K562 (cell line): ENCODE measurements at regions not wholly inside any gene's neighbourhood (a gene's known extent, or its start where the extent isn't known, plus 50 kb on each side); places are given as distances from the start of the nearest gene placed in this dataset.

Experiments used
- ATAC-seq: fragments of 200-7000 bp; cut with Tn5 transposase; 3 replicates; pipeline ENCODE4 v1.9.1; 2020; ENCODE audit warnings: moderate library complexity
- BruUV-seq: library from RNA; stranded (reverse); fragments of 400-500 nt; replicated peaks from 2 replicates; lab custom pipeline; 2021; lab: Mats Ljungman, UMichigan
- CTCF ChIA-PET: fragments of 300-600 bp; formaldehyde crosslinking; extraction: SDS; loops from one replicate; lab custom pipeline; 2021; ENCODE audit warnings: low intra/inter-chr PET ratio; lab: Yijun Ruan, JAX
- POLR2A ChIA-PET: fragments of 300-600, 350-650 bp; sonication (Branson Sonifier 250); formaldehyde crosslinking; extraction: SDS; loops from one replicate; lab custom pipeline; 2021; ENCODE audit warnings: antibody characterized with exemption, inconsistent platforms; lab: Yijun Ruan, JAX
- DNase-seq, 4 experiments: peaks; one replicate each; pipeline versions ENCODE4 v3.0.0 to v3.0.0-alpha.2; 2011 to 2018; ENCODE audit warnings: low spot score in 3 of 4, mixed read lengths in 3 of 4; ENCODE audit errors: extremely low read depth in 1 of 4
- FAIRE-seq: peaks from 2 replicates; lab custom pipeline; 2011; peaks lifted over from hg19 to GRCh38; lab: Jason Lieb, UNC
- H2AFZ ChIP-seq: 2 replicates; pipeline ENCODE4 v1.6.0; 2011; ENCODE audit warnings: low read depth, low read length, control low read depth, inconsistent platforms
- H3K27ac ChIP-seq: fragments of 200-600 bp; 3 replicates; pipeline ENCODE4 v1.8.0; 2011; ENCODE audit warnings: low read depth, mild to moderate bottlenecking, control low read depth, inconsistent platforms, low read length, moderate library complexity, mixed read lengths; ENCODE audit errors: extremely low read depth
- H3K27me3 ChIP-seq, 2 experiments: fragments of 300-600 bp in 1 of 2; 2 replicates in 1 of 2; 3 replicates in 1 of 2; pipeline versions ENCODE4 v1.6.0 to v1.8.0; 2011; ENCODE audit warnings: inconsistent platforms in 2 of 2, low read length in 2 of 2, mild to moderate bottlenecking in 1 of 2, mixed read lengths in 1 of 2, moderate library complexity in 1 of 2; ENCODE audit not compliant: control insufficient read depth in 2 of 2, insufficient read depth in 2 of 2
- H3K36me3 ChIP-seq: fragments of 300-600 bp; 3 replicates; pipeline ENCODE4 v1.8.0; 2011; ENCODE audit warnings: mild to moderate bottlenecking, low read length, inconsistent platforms; ENCODE audit not compliant: control insufficient read depth, insufficient read depth
- H3K4me1 ChIP-seq, 2 experiments: fragments of 200-600 bp in 1 of 2; replicated peaks in 1 of 2; 2 replicates in 1 of 2; 3 replicates in 1 of 2; pipeline versions ENCODE4 v1.5.1 to v1.8.0; 2011; ENCODE audit warnings: inconsistent platforms in 2 of 2, low read length in 2 of 2, mild to moderate bottlenecking in 1 of 2, mixed read lengths in 1 of 2, moderate library complexity in 1 of 2; ENCODE audit not compliant: control insufficient read depth in 2 of 2, insufficient read depth in 2 of 2
- H3K4me2 ChIP-seq: 2 replicates; pipeline ENCODE4 v1.6.1; 2011; ENCODE audit warnings: low read length, control low read depth, inconsistent platforms, mixed read lengths; ENCODE audit not compliant: insufficient read depth
- H3K4me3 ChIP-seq: fragments of 200-600 bp; sonication (generic), shearing (Covaris generic); 2 replicates; pipeline ENCODE4 v1.5.1; 2016; ENCODE audit warnings: control low read depth, inconsistent platforms
- H3K79me2 ChIP-seq: fragments of 200-600 bp; 3 replicates; pipeline ENCODE4 v1.8.0; 2011; ENCODE audit warnings: low read length, inconsistent platforms; ENCODE audit not compliant: control insufficient read depth, insufficient read depth
- H3K9ac ChIP-seq, 2 experiments: 2 replicates each; pipeline versions ENCODE4 v1.6.0 to v1.6.1; 2011; ENCODE audit warnings: low read depth in 2 of 2, low read length in 2 of 2, control low read depth in 1 of 2, inconsistent platforms in 1 of 2, mild to moderate bottlenecking in 1 of 2, mixed read lengths in 1 of 2; ENCODE audit not compliant: insufficient read depth in 1 of 2
- H3K9me1 ChIP-seq: one replicate; pipeline ENCODE4 v1.6.0; 2011; ENCODE audit warnings: inconsistent platforms, mild to moderate bottlenecking, low read length, moderate library complexity; ENCODE audit not compliant: control insufficient read depth, insufficient read depth
- H3K9me3 ChIP-seq: replicated peaks from 2 replicates; pipeline ENCODE4 v1.5.1; 2011; ENCODE audit warnings: low read depth, low read length, inconsistent platforms; ENCODE audit not compliant: control insufficient read depth, insufficient read depth
- H4K20me1 ChIP-seq: replicated peaks from 2 replicates; pipeline ENCODE4 v1.6.1; 2011; ENCODE audit warnings: low read length, inconsistent platforms, mixed read lengths; ENCODE audit not compliant: control insufficient read depth, insufficient read depth
- BCL6 ChIP-seq: fragments of 250-450 bp; sonication (Bioruptor Pico); IDR thresholded peaks from 2 replicates; pipeline ENCODE4 v1.4.0; 2020
- CBFA2T3 ChIP-seq: fragments of 450-650 bp; IDR thresholded peaks from 2 replicates; pipeline ENCODE4 v1.6.1; 2017
- DDX20 ChIP-seq: fragments of 450-650 bp; IDR thresholded peaks from 2 replicates; pipeline ENCODE4 v1.6.1; 2016; ENCODE audit warnings: missing genetic modification characterization, low read depth, mild to moderate bottlenecking, missing compliant biosample characterization, moderate library complexity
- HOXB6 ChIP-seq: fragments of 250-450 bp; sonication (Bioruptor Pico); IDR thresholded peaks from 2 replicates; pipeline ENCODE4 v1.5.1; 2022; ENCODE audit warnings: mild to moderate bottlenecking, borderline replicate concordance
- KDM5B ChIP-seq: fragments of 200-600 bp; sonication (generic); IDR thresholded peaks from 2 replicates; pipeline ENCODE4 v1.6.1; 2012; ENCODE audit warnings: low read depth, mild to moderate bottlenecking, moderate library complexity, low read length, control low read depth, inconsistent platforms; ENCODE audit not compliant: insufficient replicate concordance
- KLF13 ChIP-seq: fragments of 450-650 bp; IDR thresholded peaks from 2 replicates; pipeline ENCODE4 v1.6.1; 2016; ENCODE audit warnings: missing genetic modification characterization, low read depth, mild to moderate bottlenecking, missing compliant biosample characterization, moderate library complexity, borderline replicate concordance
- MEF2D ChIP-seq: conservative IDR thresholded peaks from 2 replicates; pipeline ENCODE4 v1.6.1; 2016; ENCODE audit warnings: low read depth, missing genetic modification characterization, missing compliant biosample characterization
- NELFE ChIP-seq: IDR thresholded peaks from 2 replicates; pipeline ENCODE4 v1.6.1; 2011; ENCODE audit warnings: mild to moderate bottlenecking; ENCODE audit not compliant: insufficient read depth, insufficient read length
- NFXL1 ChIP-seq: fragments of 450-650 bp; formaldehyde crosslinking; IDR thresholded peaks from 2 replicates; pipeline ENCODE4 v1.4.0; 2021; ENCODE audit warnings: mild to moderate bottlenecking
- PHF20 ChIP-seq: fragments of 450-650 bp; IDR thresholded peaks from 2 replicates; pipeline ENCODE4 v1.6.1; 2018; ENCODE audit not compliant: partially characterized antibody
- PURB ChIP-seq: sonication (generic); formaldehyde crosslinking; IDR thresholded peaks from 2 replicates; pipeline ENCODE4 v1.9.0; 2021; ENCODE audit warnings: low read depth, mild to moderate bottlenecking, missing genetic modification reagents
- RCOR1 ChIP-seq, 2 experiments: IDR thresholded peaks; 2 replicates each; pipeline ENCODE4 v1.6.1; 2012; ENCODE audit warnings: low read depth in 2 of 2, low read length in 2 of 2, borderline replicate concordance in 1 of 2, improper control_type of control experiment in 1 of 2
- SRSF1 ChIP-seq: fragments of 200-400 bp; formaldehyde crosslinking; IDR thresholded peaks from 2 replicates; pipeline ENCODE4 v1.6.1; 2017; ENCODE audit warnings: mild to moderate bottlenecking, low read depth, low read length, moderate library complexity
- TCF7 ChIP-seq: sonication (generic); IDR thresholded peaks from 2 replicates; pipeline ENCODE4 v1.6.1; 2016; ENCODE audit warnings: antibody characterized with exemption, borderline replicate concordance
- ZNF217 ChIP-seq: sonication (generic); formaldehyde crosslinking; IDR thresholded peaks from 2 replicates; pipeline ENCODE4 v1.8.0; 2022; ENCODE audit warnings: mild to moderate bottlenecking, missing genetic modification reagents
- ZNF717 ChIP-seq: fragments of 250-450 bp; sonication (Bioruptor Pico); IDR thresholded peaks from 2 replicates; pipeline ENCODE4 v1.5.0; 2021
- in situ Hi-C: fragments of 300-500 bp; cut with MboI; formaldehyde crosslinking; loops from 4 replicates; pipeline ENCODE4 v1.15.0; 2018; ENCODE audit warnings: inconsistent platforms, mixed read lengths
- intact Hi-C: fragments of 100-400 bp; cut with micrococcal nuclease; formaldehyde crosslinking; loops from 2 replicates; pipeline ENCODE4 v1.14.2; 2022
- TF ChIP-seq, protein P1 (sequence below), 2 experiments: fragments of 450-650 bp in 1 of 2; sonication (generic) in 1 of 2; formaldehyde crosslinking in 1 of 2; IDR thresholded peaks in 1 of 2; conservative IDR thresholded peaks in 1 of 2; 2 replicates each; pipeline versions ENCODE4 v1.6.1 to v1.8.1; 2016 to 2023; ENCODE audit warnings: mild to moderate bottlenecking in 2 of 2, moderate library complexity in 2 of 2, inconsistent platforms in 1 of 2, missing genetic modification reagents in 1 of 2
- TF ChIP-seq, protein P2 (sequence below): fragments of 450-650 bp; conservative IDR thresholded peaks from 2 replicates; pipeline ENCODE4 v1.6.1; 2016; ENCODE audit warnings: missing genetic modification characterization, low read depth, mild to moderate bottlenecking, missing compliant biosample characterization, moderate library complexity
- TF ChIP-seq, protein P3 (sequence below): fragments of 250-450 bp; sonication (Bioruptor Pico); IDR thresholded peaks from 2 replicates; pipeline ENCODE4 v1.8.0; 2021; ENCODE audit warnings: borderline replicate concordance, mild to moderate bottlenecking, moderate library complexity; ENCODE audit not compliant: poor library complexity, severe bottlenecking
- TF ChIP-seq, protein P4 (sequence below), 2 experiments: IDR thresholded peaks; 2 replicates each; pipeline ENCODE4 v1.6.1; 2011; ENCODE audit warnings: borderline replicate concordance in 1 of 2, control low read depth in 1 of 2, low read depth in 1 of 2, low read length in 1 of 2, mild to moderate bottlenecking in 1 of 2, mixed read lengths in 1 of 2, moderate library complexity in 1 of 2; ENCODE audit not compliant: insufficient read depth in 1 of 2, insufficient read length in 1 of 2, poor library complexity in 1 of 2, severe bottlenecking in 1 of 2; ENCODE audit errors: extremely low read depth in 1 of 2

DNA sequence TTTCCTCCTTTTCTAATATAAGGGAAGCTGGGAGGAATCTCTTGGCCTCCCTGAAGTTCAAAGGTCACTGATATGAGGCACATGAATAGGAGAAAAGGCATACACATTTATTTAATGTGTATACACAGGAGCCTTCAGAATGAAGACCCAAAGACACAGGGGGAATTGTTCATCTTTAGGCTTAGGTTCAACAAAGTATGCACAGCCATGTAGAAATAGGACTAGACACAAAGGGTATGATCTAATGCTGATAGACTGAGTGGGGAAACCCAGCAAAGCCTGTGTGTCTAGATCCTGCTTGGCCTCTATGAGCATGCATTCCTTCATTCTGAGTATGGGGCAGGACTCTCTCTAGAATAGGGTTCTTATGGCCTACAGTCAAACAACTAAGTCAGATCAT is 177.1 kb upstream of the RFC3 start:
- Histone ChIP-seq H2AFZ (no peak overlapping the region), H3K9me1 (no peaks in the 10 kb centered on the region), H3K36me3 (no peaks in the 10 kb centered on the region), H3K4me3 (no peak overlapping the region), H3K4me1 (no peaks in the 10 kb centered on the region), H3K9ac (no peak overlapping the region), H3K4me2 (no peak overlapping the region), H3K27ac (no peak overlapping the region), H3K9me3 (no peaks in the 10 kb centered on the region), H4K20me1 (no peaks in the 10 kb centered on the region), H3K27me3 (no peaks in the 10 kb centered on the region; a peak in 2 of 5 replicates)
- POLR2A ChIA-PET, result interaction anchor here (0.5 kb wide), 1 partner anchor 16 kb away, joined by 4 read pairs; no protein-coding TSS in a partner anchor
- ATAC-seq (no peak), DNase-seq (no peak), FAIRE-seq (no peak)
- in situ Hi-C loops, result no loop called here
- CTCF ChIA-PET, result no interaction called here
- no TSS peak for BruUV-seq
- TF ChIP-seq DDX20 (tag), result no peak
- TF ChIP-seq, protein P1, sequence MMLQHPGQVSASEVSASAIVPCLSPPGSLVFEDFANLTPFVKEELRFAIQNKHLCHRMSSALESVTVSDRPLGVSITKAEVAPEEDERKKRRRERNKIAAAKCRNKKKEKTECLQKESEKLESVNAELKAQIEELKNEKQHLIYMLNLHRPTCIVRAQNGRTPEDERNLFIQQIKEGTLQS (IDR thresholded peaks at IDR 0.05), result no peak
- TF ChIP-seq, protein P1 (CRISPR knock-in tag; conservative IDR thresholded peaks at IDR 0.05), result no peak
- TF ChIP-seq NFXL1 (CRISPR knock-in tag), result no peak
- TF ChIP-seq, protein P2, sequence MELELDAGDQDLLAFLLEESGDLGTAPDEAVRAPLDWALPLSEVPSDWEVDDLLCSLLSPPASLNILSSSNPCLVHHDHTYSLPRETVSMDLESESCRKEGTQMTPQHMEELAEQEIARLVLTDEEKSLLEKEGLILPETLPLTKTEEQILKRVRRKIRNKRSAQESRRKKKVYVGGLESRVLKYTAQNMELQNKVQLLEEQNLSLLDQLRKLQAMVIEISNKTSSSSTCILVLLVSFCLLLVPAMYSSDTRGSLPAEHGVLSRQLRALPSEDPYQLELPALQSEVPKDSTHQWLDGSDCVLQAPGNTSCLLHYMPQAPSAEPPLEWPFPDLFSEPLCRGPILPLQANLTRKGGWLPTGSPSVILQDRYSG, result no peak
- no peak for TF ChIP-seq ZNF717 (CRISPR knock-in tag)
- TF ChIP-seq SRSF1, result no peak
- TF ChIP-seq KLF13, result no peak
- TF ChIP-seq HOXB6 (CRISPR knock-in tag), result no peak
- TF ChIP-seq RCOR1 (IDR thresholded peaks at IDR 0.05; ENCODE audit: borderline replicate concordance in 1 of 2, low read depth in 2 of 2, low read length in 2 of 2), result no peak
- TF ChIP-seq ZNF217 (CRISPR knock-in tag), result no peak
- TF ChIP-seq TCF7, result no peak
- TF ChIP-seq KDM5B, result no peak
- no peak for TF ChIP-seq NELFE
- TF ChIP-seq MEF2D (tag), result no peak
- no peak for TF ChIP-seq CBFA2T3
- no peak for TF ChIP-seq PHF20
- TF ChIP-seq, protein P3, sequence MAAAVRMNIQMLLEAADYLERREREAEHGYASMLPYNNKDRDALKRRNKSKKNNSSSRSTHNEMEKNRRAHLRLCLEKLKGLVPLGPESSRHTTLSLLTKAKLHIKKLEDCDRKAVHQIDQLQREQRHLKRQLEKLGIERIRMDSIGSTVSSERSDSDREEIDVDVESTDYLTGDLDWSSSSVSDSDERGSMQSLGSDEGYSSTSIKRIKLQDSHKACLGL (CRISPR knock-in tag), result no peak
- no peak for TF ChIP-seq PURB
- no peak for TF ChIP-seq BCL6
- TF ChIP-seq, protein P4, sequence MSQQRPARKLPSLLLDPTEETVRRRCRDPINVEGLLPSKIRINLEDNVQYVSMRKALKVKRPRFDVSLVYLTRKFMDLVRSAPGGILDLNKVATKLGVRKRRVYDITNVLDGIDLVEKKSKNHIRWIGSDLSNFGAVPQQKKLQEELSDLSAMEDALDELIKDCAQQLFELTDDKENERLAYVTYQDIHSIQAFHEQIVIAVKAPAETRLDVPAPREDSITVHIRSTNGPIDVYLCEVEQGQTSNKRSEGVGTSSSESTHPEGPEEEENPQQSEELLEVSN (IDR thresholded peaks at IDR 0.05; ENCODE audit: borderline replicate concordance in 1 of 2, extremely low read depth in 1 of 2, insufficient read depth in 1 of 2, insufficient read length in 1 of 2, low read depth in 1 of 2, low read length in 1 of 2, poor library complexity in 1 of 2, severe bottlenecking in 1 of 2), result no peak
- TF ChIP-seq, all 486 proteins: peak for 0
- intact Hi-C loops, result no loop called here
- no peaks in the 10 kb centered on the region for H3K79me2 ChIP-seq
